Esophagus muscularis mucosa (tissue), 4 donors: ENCODE measurements at regions not wholly inside any gene's neighbourhood (a gene's known extent, or its start where the extent isn't known, plus 50 kb on each side); places are given as distances from the start of the nearest gene placed in this dataset.

Experiments
- DNase-seq: peaks from one replicate; pipeline ENCODE4 v3.0.0-alpha.2; 2017; ENCODE audit errors: extremely low spot score
- H3K27ac ChIP-seq, 4 donors: fragments of 200-600 bp; sonication (generic); replicated peaks in 1 of 4; 1 replicate in 3 of 4; 2 replicates in 1 of 4; pipeline ENCODE4 v1.5.1; 2016 to 2019; ENCODE audit warnings: mild to moderate bottlenecking in 1 of 4
- H3K27me3 ChIP-seq, 4 donors: fragments of 200-600 bp; sonication (generic); one replicate each; pipeline versions ENCODE4 v1.5.1 to v1.6.0; 2016 to 2019
- H3K36me3 ChIP-seq, 4 donors: fragments of 200-600 bp; sonication (generic); one replicate each; pipeline ENCODE4 v1.5.1; 2016 to 2019
- H3K4me1 ChIP-seq, 4 donors: fragments of 200-600 bp; sonication (generic); one replicate each; pipeline ENCODE4 v1.5.1; 2016 to 2019
- H3K4me3 ChIP-seq, 4 donors: fragments of 200-600 bp; sonication (generic); 1 replicate in 2 of 4; 2 replicates in 2 of 4; pipeline ENCODE4 v1.5.1; 2016 to 2019; ENCODE audit warnings: mild to moderate bottlenecking in 4 of 4, moderate library complexity in 1 of 4
- H3K9me3 ChIP-seq, 4 donors: fragments of 200-600 bp; sonication (generic); 1 replicate in 3 of 4; 2 replicates in 1 of 4; pipeline ENCODE4 v1.5.1; 2016 to 2019
- CTCF ChIP-seq, 3 experiments: fragments of 200-600 bp in 2 of 3; fragments of 450-650 bp in 1 of 3; sonication (generic) in 2 of 3; IDR thresholded peaks; one replicate each; pipeline ENCODE4 v1.5.1; 2017 to 2019; ENCODE audit warnings: antibody characterized with exemption in 3 of 3, mild to moderate bottlenecking in 2 of 3, moderate library complexity in 1 of 3
- EP300 ChIP-seq: sonication (generic); formaldehyde crosslinking; IDR thresholded peaks from one replicate; pipeline ENCODE4 v1.6.1; 2017; ENCODE audit warnings: antibody characterized with exemption
- POLR2A ChIP-seq: fragments of 450-650 bp; IDR thresholded peaks from one replicate; pipeline ENCODE4 v1.6.1; 2017; ENCODE audit warnings: antibody characterized with exemption, moderate library complexity, mild to moderate bottlenecking, low read depth
- POLR2AphosphoS5 ChIP-seq, 2 donors: sonication (generic); formaldehyde crosslinking; IDR thresholded peaks; one replicate each; pipeline ENCODE4 v1.6.1; 2017; ENCODE audit warnings: antibody characterized with exemption in 2 of 2
- WGBS: methylation state at CpG from one replicate; pipeline ENCODE4 v1.1.5; 2018; 5-methylcytosine and 5-hydroxymethylcytosine counted together
- intact Hi-C: fragments of 100-400 bp; cut with DNase I; formaldehyde crosslinking; loops from one replicate; pipeline ENCODE4 v1.15.1; 2023

GRCh38 chr2:40964509-40965250, 512.8 kb upstream of the SLC8A1 start:
- WGBS = 80% methylated on average over 3 of the region's 3 CpGs
- DNase-seq = no peak
- TF ChIP-seq CTCF (IDR thresholded peaks at IDR 0.05) (no peak), POLR2A (no peak), POLR2AphosphoS5 (IDR thresholded peaks at IDR 0.05) (no peak), EP300 (no peak)
- Histone ChIP-seq H3K27ac (no peak overlapping the region), H3K4me1 (no peaks in the 10 kb centered on the region), H3K36me3 (no peaks in the 10 kb centered on the region), H3K4me3 (no peak overlapping the region), H3K9me3 (no peaks in the 10 kb centered on the region), H3K27me3 (no peaks in the 10 kb centered on the region)
- intact Hi-C loops = no loop called here

DNA sequence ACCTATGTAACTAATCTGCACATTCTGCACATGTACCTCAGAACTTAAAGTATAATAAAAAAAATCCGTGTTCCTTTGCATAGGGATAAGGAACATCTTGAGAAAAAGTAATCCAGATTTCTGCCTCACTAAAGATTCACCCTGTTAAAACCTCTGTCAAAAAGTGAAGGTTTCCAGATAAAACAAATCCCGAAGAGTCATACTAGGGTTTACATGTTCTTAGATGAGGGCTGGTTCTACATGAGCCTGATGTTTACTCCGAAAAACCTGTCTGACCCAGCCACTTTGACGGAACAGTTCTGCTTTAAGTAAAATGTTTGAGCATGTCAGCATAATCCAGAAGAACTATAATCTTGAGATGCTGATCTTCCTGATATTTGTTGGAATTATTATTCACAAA, 515.6 kb upstream of the SLC8A1 start:
- Histone ChIP-seq H3K4me1 (no peaks in the 10 kb centered on the region), H3K9me3 (no peaks in the 10 kb centered on the region), H3K4me3 (no peak overlapping the region), H3K27ac (no peak overlapping the region), H3K36me3 (no peaks in the 10 kb centered on the region), H3K27me3 (no peaks in the 10 kb centered on the region)
- TF ChIP-seq POLR2A = no peak
- TF ChIP-seq POLR2AphosphoS5 (IDR thresholded peaks at IDR 0.05) = no peak
- TF ChIP-seq EP300 = no peak
- TF ChIP-seq CTCF (IDR thresholded peaks at IDR 0.05) = no peak
- intact Hi-C loops = no loop called here
- no peak for DNase-seq
- 60% methylated on average over 4 of the region's 4 CpGs for WGBS

GRCh38 chr2:40975151-40975550, 523.3 kb upstream of the SLC8A1 start:
- TF ChIP-seq CTCF (IDR thresholded peaks at IDR 0.05) = no peak
- TF ChIP-seq POLR2AphosphoS5 (IDR thresholded peaks at IDR 0.05) = no peak
- no peak for TF ChIP-seq EP300
- no peak for TF ChIP-seq POLR2A
- no peaks in the 10 kb centered on the region for H3K36me3 ChIP-seq
- no peaks in the 10 kb centered on the region for H3K4me1 ChIP-seq
- intact Hi-C loops = no loop called here
- H3K9me3 ChIP-seq = no peaks in the 10 kb centered on the region
- H3K4me3 ChIP-seq = no peak overlapping the region
- 85% methylated on average over 4 of the region's 4 CpGs for WGBS
- H3K27ac ChIP-seq = no peak overlapping the region
- H3K27me3 ChIP-seq = no peaks in the 10 kb centered on the region
- DNase-seq = no peak

DNA sequence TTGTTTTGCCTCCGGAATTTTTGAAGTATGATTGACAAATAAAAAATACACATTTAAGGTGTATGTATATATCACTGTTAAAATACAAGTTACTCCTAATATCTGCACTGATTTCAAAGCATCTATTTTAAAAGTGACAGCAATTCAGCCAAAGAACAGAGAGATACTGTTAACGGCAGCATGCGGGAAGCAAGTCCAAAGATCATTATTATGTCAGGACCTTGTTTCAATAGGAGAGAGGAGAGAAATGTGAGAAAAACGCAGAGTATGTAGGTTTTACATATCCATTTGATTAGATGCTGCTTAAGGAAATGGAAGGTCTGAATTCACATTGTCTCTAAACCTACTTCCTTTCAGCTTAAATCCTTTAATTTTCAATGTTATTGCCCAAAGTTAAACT, 545.5 kb upstream of the SLC8A1 start:
- H3K36me3 ChIP-seq = no peaks in the 10 kb centered on the region
- DNase-seq = no peak
- no peak overlapping the region for H3K4me3 ChIP-seq
- no peaks in the 10 kb centered on the region for H3K4me1 ChIP-seq
- H3K9me3 ChIP-seq = no peaks in the 10 kb centered on the region
- no peaks in the 10 kb centered on the region for H3K27me3 ChIP-seq
- TF ChIP-seq POLR2AphosphoS5 (IDR thresholded peaks at IDR 0.05) (no peak), POLR2A (no peak), EP300 (no peak)
- no peak overlapping the region for H3K27ac ChIP-seq
- 81% methylated on average over 4 of the region's 4 CpGs for WGBS
- intact Hi-C loops = no loop called here

DNA sequence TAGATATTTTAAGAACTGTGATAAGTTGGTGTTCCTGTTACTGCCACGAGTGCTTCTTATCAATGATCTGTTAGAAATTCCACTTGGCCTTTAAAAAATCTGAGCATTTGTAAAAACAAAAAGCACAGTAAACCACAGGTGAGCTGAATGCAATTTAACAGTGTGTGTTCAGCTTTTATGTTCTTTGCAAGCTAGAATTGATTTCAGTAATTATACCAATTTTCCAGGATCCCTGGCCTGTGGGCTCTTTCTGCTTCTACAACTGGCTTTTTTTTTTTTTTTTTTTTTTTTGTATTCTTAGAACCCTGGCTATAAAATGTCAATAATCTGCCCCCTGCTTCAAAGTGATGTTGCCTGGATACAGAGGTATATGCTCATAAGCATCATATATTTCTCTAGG, 548.5 kb upstream of the SLC8A1 start:
- Histone ChIP-seq H3K4me3 (no peak overlapping the region), H3K9me3 (no peaks in the 10 kb centered on the region), H3K27ac (no peak overlapping the region), H3K4me1 (no peaks in the 10 kb centered on the region), H3K27me3 (no peaks in the 10 kb centered on the region), H3K36me3 (no peaks in the 10 kb centered on the region)
- TF ChIP-seq CTCF (IDR thresholded peaks at IDR 0.05) (no peak), POLR2AphosphoS5 (IDR thresholded peaks at IDR 0.05) (no peak), POLR2A (no peak), EP300 (no peak)
- 76% methylated on average over 1 of the region's 1 CpG for WGBS
- DNase-seq = no peak
- intact Hi-C loops = no loop called here
